HG02943 (cell line): ENCODE measurements at regions not wholly inside any gene's neighbourhood (a gene's known extent, or its start where the extent isn't known, plus 50 kb on each side); places are given as distances from the start of the nearest gene placed in this dataset.
"Not testable (repeated sequence)": the region's sequence is repeated elsewhere in the genome, so short reads cannot be mapped to it uniquely, and the experiment has no call there.

Source experiments
- ATAC-seq: cut with Tn5 transposase; IDR thresholded peaks from one replicate; pipeline ENCODE4 v1.9.1; 2021; ENCODE audit warnings: mild to moderate bottlenecking, low read depth, moderate library complexity; ENCODE audit not compliant: unreplicated experiment

DNA sequence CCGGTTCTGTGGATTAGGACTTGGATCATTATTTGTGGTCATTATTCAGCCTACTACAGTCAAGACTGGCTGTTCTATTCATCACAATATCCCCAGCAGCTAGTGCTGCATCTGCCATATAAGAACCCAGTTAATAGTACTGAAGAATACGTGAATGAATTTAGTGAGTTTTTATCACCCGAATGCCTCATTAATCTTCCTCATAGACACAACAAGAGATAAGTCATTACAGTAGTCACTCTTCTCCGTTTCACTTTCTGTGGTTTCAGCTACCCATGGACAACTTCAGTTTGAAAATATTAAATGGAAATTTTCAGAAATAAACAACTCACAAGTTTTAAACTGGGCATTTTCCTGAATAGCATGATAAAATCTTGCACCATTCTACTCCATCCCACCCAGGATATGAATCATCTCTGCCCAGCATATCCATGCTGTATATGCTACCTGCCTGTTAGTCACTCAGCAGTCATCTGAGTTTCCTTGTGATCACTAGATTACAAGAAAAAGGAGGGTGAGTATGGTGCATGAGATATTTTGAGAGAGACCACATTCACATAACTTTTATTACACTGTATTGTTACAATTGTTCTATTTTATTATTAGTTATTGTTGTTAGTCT lies 363.7 kb upstream of the CHAC2 start:
- no peak for ATAC-seq

DNA sequence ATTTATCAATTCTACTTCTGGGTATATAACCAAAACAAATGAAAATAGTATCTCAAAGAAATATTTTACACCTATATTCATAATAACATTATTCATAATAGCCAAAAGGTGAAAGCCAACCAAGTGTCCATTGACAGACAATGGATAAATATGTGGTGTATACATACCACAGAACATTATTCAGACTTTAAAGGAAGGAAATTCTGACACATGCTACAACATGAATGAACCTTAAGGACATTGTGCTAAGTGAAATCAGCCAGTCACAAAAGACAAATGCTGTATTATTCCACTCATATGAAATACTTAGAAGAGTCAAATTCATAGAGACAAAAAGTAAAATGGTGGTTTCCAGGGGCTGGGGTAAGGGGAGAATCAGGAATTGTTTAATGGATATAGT lies 370.5 kb upstream of the CHAC2 start:
- no peak for ATAC-seq

DNA sequence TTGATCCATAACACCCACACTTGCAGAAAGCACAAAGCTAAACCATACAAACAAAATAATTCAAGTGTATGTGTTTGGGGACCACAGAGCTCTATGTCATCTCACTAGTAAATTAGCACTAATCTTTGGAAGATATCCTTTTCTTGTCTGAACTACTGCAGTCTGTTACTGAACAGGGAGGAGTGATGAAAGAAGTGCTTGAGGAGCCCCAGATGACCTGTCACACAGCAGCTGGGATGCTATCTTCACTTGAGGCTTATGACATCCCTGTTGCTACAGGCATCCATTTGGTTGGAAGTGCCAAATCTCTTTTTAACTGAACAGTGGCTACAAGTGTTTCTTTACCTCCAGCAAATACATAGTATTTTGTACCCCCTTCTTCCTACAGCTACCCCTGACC lies 386.3 kb upstream of the CHAC2 start:
- no peak for ATAC-seq

DNA sequence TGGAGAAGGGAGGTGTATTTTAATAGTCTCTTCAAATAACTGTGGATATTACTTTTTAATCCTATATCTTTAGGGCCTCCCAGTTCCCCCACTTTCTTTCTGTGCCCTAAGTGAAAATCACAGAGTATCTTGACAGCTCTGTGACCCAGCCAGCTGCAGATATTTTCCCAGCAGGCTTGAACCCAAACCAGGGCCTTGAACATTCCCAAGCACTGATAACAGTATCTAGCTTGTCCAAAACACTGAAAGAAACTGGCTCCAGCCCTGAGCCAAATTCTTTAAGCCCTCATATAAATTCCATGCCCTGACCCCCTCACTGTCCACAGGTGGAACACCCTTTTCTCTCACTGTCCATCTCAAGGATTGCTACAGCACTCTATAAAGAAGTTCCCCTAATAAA lies 388.1 kb upstream of the CHAC2 start:
- ATAC-seq, result no peak

DNA sequence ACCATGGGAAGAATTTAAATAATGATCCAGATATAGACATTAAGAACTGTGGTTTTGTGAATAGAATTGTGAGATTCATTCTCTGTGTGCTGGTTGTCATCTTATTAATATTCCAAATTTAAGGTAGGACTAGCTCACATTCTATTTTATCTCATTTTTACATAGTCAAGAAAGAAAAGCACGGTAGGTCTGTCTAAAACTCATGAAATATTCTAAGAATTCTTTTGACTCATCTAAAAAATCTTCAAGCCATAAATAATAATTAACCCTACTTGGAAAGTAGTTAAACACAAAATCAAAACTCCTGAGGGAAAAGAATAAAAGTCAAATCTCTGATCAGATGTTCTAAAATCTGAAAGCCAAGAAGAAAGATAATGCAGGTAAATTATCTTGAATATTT lies 388.8 kb upstream of the CHAC2 start:
- ATAC-seq, result no peak

DNA sequence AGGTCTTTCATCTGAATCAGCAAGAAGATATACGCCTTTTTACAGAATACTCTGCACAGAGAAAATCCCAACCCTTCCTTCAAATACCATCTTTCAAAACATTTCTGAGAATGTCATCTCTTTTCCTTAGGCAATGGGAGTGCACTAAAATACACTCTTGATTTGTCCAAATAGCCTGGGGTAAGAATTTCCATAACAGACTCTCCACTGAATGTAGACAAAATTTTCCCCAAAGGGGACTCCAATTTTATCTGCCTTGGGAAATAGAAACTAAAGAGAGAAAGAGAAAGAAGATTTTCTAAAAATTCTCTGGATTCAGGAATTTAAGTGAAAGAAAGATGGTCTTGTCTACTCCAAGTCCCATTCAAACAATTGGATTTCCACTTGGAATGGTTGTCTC lies 394.5 kb upstream of the CHAC2 start:
- no peak for ATAC-seq

DNA sequence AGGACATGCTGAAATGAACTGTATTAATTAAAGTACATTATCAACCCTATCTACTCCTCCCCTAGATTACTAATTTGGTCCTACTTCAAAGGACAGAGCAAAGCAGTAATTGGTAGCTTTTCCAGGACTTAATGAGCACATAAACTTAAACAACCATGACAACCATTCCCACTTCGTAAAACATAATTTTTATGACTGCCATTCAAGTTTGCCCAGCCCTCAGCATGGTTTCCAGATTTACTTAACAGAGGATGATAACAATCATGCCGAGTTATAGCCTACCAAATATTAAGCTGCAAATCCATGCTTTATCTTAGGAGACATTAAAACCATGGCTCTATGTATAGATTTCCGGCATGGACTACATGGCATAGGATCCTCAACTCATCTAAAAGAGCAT lies 401.1 kb upstream of the CHAC2 start:
- no peak for ATAC-seq

DNA sequence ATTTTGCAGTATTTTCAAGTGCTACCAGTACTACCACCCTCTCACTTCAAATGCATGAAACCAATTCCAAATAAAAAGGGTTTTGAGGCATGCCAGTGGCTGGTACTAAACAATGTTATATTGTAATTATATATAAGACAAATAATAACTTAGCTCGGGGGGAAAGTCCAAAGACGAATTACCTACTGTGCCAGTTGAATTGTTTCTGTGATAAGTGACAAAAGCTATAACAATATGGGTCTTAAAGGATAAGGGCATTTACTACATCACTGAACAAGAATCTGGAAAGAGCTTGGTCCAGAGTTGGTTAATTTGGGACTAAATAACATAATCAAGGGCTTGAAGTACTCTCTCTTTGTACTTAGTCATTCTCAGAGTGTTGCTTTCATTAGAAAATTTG lies 404.7 kb upstream of the CHAC2 start:
- no peak for ATAC-seq

DNA sequence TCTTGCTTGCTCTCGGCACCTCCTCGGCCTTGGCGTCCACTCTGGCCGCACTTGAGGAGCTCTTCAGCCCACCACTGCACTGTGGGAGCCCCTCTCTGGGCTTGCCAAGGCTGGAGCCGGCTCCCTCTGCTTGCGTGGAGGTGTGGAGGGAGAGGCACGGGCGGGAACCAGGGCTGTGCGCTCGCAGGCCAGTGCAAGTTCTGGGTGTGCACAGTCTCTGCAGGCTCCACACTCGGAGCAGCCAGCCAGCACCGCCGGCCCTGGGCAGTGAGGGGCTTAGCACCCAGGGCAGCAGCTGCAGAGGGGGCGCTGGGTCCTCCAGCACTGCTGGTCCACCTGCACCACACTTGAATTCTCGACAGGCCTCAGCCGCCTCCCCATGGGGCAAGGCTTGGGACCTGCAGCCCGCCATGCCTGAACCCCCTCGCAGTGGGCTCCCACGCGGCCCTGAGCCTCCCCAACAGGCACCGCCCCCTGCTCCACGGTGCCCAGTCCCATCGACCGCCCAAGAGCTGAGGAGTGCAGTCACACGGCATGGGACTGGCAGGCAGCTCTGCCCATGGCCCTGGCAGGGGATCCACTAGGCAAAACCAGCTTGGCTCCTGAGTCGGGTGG lies 411.2 kb upstream of the CHAC2 start:
- ATAC-seq, result no peak

DNA sequence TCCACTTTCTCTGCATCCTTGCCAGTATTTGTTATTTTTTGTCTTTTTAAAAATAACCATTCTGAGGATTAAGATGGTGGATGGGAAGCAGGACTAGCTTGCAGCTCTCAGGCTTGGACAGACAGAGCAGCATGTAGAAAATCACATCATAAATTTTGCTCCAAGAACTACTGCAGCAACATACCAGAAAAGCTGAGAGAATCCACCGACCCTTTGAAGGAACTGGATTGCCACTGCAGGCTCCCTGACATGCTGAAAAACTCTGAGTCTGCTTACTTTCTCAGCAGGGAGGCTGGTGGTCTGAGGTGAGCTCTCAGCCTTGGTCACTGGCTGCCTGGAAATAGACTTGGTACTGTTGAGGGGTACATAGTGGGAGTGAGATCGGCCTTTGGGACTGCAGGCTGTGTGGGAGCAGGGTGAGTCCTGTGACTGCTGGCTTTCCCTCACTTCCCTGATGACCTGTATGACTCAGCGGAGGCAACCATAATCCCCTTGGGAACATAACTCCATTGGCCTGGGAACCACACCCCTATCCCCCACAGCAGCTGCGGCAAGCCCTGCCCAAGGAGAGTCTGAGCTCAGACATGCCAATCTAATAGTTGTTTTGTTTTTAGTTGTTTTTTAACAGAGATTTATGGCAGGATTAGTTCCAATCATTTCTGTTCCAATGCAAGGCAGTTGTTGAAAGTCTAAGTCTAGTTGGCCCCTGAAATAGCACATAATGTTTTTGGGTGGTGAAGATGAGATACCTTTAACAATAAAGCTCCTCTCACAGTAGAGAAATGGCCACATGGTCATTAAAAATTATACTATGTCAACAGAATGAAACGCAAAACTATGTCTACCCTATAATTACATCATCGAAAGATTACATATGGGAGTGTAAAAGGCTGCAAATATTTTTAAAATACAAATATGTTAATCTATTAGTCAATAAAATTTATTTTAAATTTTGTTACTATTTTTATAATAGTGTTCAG lies 414.2 kb upstream of the CHAC2 start:
- no peak for ATAC-seq

DNA sequence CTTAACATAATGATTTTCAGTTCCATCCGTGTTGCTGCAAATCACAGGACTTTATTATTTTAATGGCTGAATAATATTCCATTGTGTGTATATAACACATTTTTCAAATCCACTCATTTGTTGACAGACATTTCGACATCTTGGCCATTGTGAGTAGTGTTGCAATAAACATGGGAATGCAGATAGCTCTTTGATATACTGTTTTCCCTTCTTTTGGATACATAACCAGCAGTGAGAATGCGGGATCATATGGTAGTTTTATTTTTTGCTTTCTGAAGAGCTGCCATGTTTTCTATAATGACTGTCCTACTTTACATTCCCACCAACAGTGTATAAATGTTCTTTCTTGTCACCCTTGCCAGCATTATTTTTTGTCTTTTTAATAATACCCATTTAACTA lies 420.3 kb upstream of the CHAC2 start:
- no peak for ATAC-seq

DNA sequence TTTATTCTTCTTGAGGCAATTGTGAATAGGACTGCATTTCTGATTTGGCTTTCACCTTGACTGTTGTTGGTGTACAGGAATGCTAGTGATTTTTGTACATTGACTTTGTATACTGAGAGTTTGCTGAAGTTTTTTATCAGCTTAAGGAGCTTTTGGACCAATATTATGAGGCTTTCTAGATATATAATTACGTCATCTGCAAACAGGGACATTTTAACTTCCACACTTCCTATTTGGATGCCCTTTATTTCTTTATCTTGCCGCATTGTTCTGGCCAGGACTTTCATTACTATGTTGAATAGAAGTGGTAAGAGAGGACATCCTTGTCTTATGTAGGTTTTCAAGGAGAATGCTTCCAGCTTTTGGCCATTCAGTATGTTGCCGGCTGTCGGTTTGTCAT lies 425.4 kb upstream of the CHAC2 start:
- no peak for ATAC-seq

DNA sequence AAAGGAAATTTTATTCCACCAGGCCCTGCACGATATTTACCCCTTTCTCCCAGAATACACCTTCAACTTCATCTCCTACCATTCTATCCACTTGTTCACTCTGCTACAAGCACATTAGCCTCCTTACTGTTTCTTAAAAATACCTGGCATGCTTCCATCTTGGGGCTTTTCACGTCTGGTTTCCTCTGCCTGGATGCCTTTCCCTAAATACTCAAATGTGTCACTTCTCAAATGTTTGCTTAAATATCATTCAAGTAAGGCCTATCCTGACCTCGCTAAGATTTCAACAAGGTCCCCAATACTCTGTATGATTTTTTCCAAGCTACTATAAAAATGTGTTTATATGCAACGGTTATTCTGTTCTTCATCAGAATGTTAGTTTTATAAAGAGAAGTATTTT lies 433.0 kb upstream of the CHAC2 start:
- no peak for ATAC-seq

DNA sequence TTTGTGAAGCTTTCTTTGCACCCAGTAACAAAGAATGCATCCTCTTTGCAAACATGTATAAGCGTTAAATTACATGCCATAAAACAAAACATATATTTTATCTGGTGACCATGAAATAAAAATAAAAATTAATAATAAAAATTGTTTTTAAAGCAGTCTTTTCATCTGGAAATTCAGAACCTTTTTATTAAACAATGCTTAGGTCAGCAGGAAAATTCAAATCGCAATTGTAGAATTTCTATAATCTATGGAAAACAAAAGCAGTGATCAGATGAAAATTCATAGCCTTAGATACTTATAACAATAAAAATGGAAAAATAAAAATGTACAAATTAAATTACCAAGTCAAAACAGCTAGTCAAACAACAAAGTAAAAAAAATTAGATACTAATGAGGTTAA lies 435.9 kb upstream of the CHAC2 start:
- ATAC-seq, result no peak

DNA sequence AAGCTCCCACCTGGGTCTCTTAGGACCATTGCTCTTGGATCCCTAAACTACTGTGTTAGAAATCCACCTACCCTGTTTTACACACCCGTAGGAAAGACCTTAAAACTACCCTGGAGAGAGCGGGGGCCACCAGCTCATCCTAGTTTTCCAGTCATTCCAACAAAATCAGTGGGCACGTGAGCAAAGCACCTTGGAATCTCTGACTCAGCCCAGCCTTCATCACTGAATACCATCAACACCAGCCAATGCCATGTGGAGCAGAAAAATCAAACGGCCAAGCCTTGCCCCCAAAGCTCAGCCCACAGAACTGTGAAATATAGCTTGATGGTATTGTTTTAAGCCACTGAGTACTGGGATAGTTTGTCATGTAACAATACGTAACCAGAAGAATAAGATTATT lies 449.7 kb upstream of the CHAC2 start:
- ATAC-seq, result no peak

DNA sequence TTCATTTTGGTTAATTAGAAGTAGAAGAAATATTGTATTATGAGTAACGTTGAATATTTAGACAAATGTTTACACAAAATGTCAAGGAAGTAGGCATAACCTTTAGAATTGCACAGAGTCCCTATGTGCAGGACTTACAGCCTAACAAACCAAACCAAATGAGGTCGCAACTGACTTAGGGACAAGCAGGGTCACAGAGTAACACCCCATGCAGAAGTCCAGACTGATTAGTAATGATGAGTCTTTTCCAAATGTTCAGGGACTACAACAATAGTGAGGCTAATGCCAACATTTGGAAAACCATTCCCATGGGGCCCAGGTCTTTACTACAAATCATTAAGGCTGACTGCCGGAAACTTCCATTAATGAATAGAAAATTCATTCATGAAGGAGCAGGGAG lies 452.5 kb upstream of the CHAC2 start:
- ATAC-seq, result no peak

DNA sequence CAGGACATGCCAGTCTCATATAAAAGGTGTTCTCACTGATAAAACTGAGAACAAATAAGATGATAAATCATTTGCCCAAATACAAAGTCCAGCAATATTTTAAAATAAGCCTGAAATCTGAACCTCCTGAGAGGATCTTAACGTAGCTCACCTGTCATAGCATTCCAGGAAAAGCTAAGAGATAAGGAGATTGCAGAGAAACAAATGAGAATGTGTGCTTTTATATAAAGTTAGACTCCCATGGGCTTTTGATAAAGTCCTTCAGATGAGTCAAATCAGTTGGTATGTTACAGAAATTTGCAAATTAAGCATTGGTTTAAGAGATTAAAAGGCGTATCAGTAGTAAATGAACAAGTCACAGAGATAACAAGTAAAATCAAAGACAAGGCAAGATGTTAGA lies 452.9 kb upstream of the CHAC2 start:
- ATAC-seq, result no peak

DNA sequence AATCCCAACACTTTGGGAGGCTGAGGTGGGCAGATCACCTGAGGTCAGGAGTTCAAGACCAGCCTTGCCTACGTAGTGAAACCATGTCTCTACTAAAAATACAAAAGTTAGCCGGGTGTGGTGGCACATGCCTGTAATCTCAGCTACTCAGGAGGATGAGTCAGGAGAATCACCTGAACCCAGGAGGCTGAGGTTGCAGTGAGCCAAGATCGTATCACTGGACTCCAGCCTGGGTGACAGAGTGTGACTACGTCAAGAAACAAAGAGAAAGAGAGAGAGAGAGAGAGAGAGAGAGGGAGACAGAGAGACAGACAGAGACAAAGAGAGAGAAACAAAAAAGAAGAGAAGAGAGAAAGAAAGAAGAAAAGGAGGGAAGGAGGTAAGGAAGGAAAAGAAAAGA lies 454.0 kb upstream of the CHAC2 start:
- not testable (repeated sequence) for ATAC-seq

DNA sequence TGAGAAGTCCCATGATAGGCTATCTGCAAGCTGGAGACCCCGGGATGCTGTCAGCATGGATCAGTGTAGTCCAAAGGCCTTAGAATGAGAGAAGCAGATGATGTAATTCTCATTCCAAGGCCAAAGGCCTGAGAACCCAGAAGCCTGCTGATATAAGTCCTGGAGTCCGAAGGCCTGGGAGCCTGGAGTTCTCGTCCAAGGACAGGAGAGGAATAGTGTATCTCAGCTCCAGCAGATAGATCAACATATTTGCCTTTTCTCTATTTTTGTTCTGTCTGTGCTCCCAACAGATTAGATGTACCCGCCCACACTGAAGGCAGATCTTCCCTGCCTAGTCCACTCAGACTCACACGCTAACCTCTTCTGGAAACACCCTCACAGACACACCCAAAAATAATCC lies 454.9 kb upstream of the CHAC2 start:
- no peak for ATAC-seq

DNA sequence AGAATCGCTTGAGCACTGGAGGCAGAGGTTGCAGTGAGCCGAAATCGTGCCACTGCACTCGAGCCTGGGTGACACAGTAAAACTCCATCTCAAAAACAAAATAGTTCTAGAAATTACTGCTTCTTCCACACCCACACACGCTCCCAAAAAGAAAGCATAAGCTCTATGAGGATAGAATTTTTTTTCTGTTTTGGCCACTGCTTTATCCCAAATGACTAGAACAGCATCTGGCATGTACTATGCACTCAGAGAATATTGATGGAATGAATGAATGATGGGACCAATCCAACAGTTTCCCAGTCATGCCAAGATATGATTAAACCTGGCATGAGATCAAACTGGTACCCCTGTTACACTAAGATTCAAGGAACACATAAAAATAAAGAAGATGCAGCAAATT lies 455.4 kb upstream of the CHAC2 start:
- ATAC-seq, result no peak

DNA sequence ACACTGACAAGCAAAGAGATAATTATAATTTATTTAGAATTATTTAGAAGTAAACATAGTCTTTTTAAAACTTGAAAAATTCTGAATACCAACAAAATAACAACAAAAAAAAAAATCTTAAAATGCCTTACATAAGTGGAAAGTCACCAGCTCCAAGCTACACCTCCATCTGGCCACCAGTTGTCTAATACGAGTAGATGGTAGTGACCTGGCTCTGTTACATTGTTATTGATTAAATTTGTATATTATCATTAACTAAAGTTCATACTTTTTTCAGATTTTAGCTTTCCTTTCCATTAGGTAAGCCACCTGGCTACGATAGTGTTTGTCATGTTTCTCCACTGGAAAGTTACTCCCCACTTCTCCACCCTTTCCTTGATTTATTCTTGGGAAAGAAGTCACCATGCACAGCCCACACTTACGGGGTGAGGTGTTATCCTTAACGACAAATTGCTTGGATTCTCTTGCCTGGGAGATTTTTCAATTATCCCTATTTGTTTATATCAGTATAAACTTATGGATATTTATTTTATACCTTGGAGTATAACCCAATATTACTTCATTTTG lies 464.5 kb upstream of the CHAC2 start:
- no peak for ATAC-seq
